Gastroesophageal sphincter (tissue), 4 donors: ENCODE measurements at regions not wholly inside any gene's neighbourhood (a gene's known extent, or its start where the extent isn't known, plus 50 kb on each side); places are given as distances from the start of the nearest gene placed in this dataset.

Source experiments
- ATAC-seq: fragments of 150-250 bp; one replicate; pipeline ENCODE4 v1.9.1; 2016; ENCODE audit warnings: mild to moderate bottlenecking, moderate library complexity
- H3K27ac ChIP-seq, 4 donors: fragments of 200-600 bp; sonication (generic) in 3 of 4; 1 replicate in 3 of 4; 2 replicates in 1 of 4; pipeline ENCODE4 v1.5.1; 2016 to 2019
- H3K27me3 ChIP-seq: fragments of 200-600 bp; sonication (generic); one replicate; pipeline ENCODE4 v1.5.1; 2019
- H3K36me3 ChIP-seq, 2 donors: fragments of 200-600 bp; sonication (generic); one replicate each; pipeline ENCODE4 v1.5.1; 2019; ENCODE audit warnings: control low read depth in 1 of 2
- H3K4me1 ChIP-seq, 3 donors: fragments of 200-600 bp; sonication (generic); 1 replicate in 2 of 3; 2 replicates in 1 of 3; pipeline ENCODE4 v1.5.1; 2016 to 2019; ENCODE audit warnings: control low read depth in 2 of 3
- H3K4me3 ChIP-seq, 2 donors: fragments of 200-600 bp; sonication (generic); one replicate each; pipeline ENCODE4 v1.5.1; 2019; ENCODE audit warnings: mild to moderate bottlenecking in 1 of 2, moderate library complexity in 1 of 2
- H3K9me3 ChIP-seq, 3 donors: fragments of 200-600 bp; sonication (generic); one replicate each; pipeline ENCODE4 v1.5.1; 2017 to 2019; ENCODE audit warnings: control low read depth in 2 of 3
- EP300 ChIP-seq: sonication (generic); formaldehyde crosslinking; IDR thresholded peaks from one replicate; pipeline ENCODE4 v1.6.1; 2017; ENCODE audit warnings: antibody characterized with exemption, mild to moderate bottlenecking
- POLR2A ChIP-seq, 2 donors: fragments of 450-650 bp; IDR thresholded peaks; one replicate each; pipeline ENCODE4 v1.6.1; 2017; ENCODE audit warnings: antibody characterized with exemption in 2 of 2, mild to moderate bottlenecking in 2 of 2, moderate library complexity in 1 of 2
- POLR2AphosphoS5 ChIP-seq: sonication (generic); formaldehyde crosslinking; IDR thresholded peaks from one replicate; pipeline ENCODE4 v1.6.1; 2017; ENCODE audit warnings: antibody characterized with exemption
- WGBS, 2 donors: methylation state at CpG; one replicate each; pipeline ENCODE4 v1.1.5; 2018; ENCODE audit warnings: low coverage in 1 of 2; 5-methylcytosine and 5-hydroxymethylcytosine counted together
- TF ChIP-seq, protein P1 (sequence below), 4 experiments: fragments of 200-600 bp in 2 of 4; fragments of 450-650 bp in 2 of 4; sonication (generic) in 1 of 4; IDR thresholded peaks; one replicate each; pipeline ENCODE4 v1.5.1; 2017 to 2019; ENCODE audit warnings: antibody characterized with exemption in 4 of 4, mild to moderate bottlenecking in 2 of 4, moderate library complexity in 2 of 4

- Histone ChIP-seq H3K27ac (no peak overlapping the region), H3K4me3 (no peak overlapping the region), H3K4me1 (no peaks in the 10 kb centered on the region), H3K36me3 (no peaks in the 10 kb centered on the region), H3K27me3 (no peaks in the 10 kb centered on the region), H3K9me3 (no peaks in the 10 kb centered on the region)
- 69 to 76% methylated on average over 1 of the region's 1 CpG for WGBS, 2 donors
- TF ChIP-seq, protein P1, sequence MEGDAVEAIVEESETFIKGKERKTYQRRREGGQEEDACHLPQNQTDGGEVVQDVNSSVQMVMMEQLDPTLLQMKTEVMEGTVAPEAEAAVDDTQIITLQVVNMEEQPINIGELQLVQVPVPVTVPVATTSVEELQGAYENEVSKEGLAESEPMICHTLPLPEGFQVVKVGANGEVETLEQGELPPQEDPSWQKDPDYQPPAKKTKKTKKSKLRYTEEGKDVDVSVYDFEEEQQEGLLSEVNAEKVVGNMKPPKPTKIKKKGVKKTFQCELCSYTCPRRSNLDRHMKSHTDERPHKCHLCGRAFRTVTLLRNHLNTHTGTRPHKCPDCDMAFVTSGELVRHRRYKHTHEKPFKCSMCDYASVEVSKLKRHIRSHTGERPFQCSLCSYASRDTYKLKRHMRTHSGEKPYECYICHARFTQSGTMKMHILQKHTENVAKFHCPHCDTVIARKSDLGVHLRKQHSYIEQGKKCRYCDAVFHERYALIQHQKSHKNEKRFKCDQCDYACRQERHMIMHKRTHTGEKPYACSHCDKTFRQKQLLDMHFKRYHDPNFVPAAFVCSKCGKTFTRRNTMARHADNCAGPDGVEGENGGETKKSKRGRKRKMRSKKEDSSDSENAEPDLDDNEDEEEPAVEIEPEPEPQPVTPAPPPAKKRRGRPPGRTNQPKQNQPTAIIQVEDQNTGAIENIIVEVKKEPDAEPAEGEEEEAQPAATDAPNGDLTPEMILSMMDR (IDR thresholded peaks at IDR 0.05), result no peak
- TF ChIP-seq EP300, result no peak
- no peak for TF ChIP-seq POLR2AphosphoS5
- TF ChIP-seq POLR2A (IDR thresholded peaks at IDR 0.05), result no peak
- ATAC-seq, result no peak
These were observed 63.5 kb upstream of the TENM3 start for GRCh38 chr4:182179751-182180150.

DNA sequence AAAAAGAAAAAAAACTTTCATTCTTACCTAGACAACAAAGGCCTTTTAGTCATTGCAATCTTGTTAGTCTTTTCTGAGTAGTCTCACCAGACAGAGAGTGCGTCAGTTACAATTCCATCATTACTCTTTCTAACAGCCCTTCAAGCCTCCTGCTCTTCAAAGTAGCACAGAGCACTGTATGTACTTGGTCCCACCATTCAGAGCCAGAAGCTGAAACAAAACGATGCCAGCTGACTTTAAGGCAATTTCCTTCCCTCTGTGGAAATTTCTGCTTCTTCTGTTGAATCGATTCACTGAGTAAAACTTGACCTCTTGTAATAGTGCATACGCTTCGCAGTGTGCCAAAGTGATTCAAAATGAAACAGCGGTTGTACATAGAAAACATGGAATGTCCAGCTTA lies 57.7 kb upstream of the TENM3 start:
- Histone ChIP-seq H3K9me3 (no peaks in the 10 kb centered on the region), H3K36me3 (no peaks in the 10 kb centered on the region), H3K4me3 (no peak overlapping the region), H3K27ac (no peak overlapping the region), H3K4me1 (peaks cover 0 to 14% (median 0%) of the 10 kb centered on the region in 3 donors), H3K27me3 (no peaks in the 10 kb centered on the region)
- no peak for TF ChIP-seq POLR2AphosphoS5
- no peak for TF ChIP-seq POLR2A (IDR thresholded peaks at IDR 0.05)
- no peak for ATAC-seq
- WGBS, 2 donors, result 53 to 80% methylated on average over 6 of the region's 6 CpGs

DNA sequence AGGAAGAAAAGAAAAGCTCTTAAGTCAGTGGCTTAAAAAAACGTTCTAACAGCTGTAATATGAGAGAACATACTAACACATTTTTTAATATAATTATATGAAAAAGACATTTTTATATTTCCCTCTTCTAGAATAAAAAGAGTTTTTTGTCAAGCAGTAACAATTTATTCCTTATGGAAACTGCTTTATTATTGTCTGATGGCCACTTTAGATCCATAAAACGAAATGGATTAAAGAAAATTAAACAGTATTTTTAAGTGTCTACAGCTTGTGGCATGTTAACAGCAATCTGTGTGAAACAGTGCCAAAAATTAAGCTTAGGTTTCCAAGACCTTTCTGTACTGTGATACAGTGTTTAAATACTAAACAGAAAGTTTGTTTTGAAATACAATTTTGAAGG lies 55.5 kb upstream of the TENM3 start:
- Histone ChIP-seq H3K4me1 (peaks cover 0 to 14% (median 0%) of the 10 kb centered on the region in 3 donors), H3K36me3 (no peaks in the 10 kb centered on the region), H3K27ac (no peak overlapping the region), H3K9me3 (no peaks in the 10 kb centered on the region), H3K27me3 (no peaks in the 10 kb centered on the region), H3K4me3 (no peak overlapping the region)
- no peak for ATAC-seq
- WGBS, 2 donors, result 0 to 11% methylated on average over 2 of the region's 2 CpGs
- TF ChIP-seq POLR2AphosphoS5, result no peak
- TF ChIP-seq EP300, result no peak

DNA sequence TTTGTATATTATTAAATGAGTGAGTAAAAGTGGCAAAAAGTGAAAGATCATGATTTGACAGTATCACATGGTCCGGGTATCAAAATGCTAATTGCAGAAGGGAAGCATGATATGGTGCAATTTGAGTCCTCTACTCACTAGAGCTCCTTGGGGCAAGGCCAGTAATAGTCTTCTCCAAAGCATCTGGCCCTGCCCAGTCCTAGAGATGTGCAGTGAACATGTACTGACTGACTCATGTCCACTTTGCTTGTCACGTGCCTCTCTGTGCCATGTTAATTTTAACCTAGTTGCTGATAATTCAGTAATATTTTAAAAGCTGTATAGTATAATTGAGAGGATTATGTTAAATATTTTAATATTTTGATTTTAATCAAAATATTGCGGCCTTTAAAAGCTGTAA lies 54.6 kb upstream of the TENM3 start:
- Histone ChIP-seq H3K27ac (no peak overlapping the region), H3K27me3 (no peaks in the 10 kb centered on the region), H3K4me3 (no peak overlapping the region), H3K4me1 (peaks cover 0 to 14% (median 0%) of the 10 kb centered on the region in 3 donors), H3K9me3 (no peaks in the 10 kb centered on the region), H3K36me3 (no peaks in the 10 kb centered on the region)
- 86 to 91% methylated on average over 3 of the region's 3 CpGs for WGBS, 2 donors
- peak; percentile 62 for ATAC-seq
- TF ChIP-seq POLR2AphosphoS5, result no peak
- TF ChIP-seq EP300, result no peak
- no peak for TF ChIP-seq POLR2A (IDR thresholded peaks at IDR 0.05)
- TF ChIP-seq, protein P1 (IDR thresholded peaks at IDR 0.05), result no peak

GRCh38 chr4:182189103-182189878 lies 53.9 kb upstream of the TENM3 start:
- no peaks in the 10 kb centered on the region for H3K9me3 ChIP-seq
- no peak overlapping the region for H3K27ac ChIP-seq
- H3K27me3 ChIP-seq, result no peaks in the 10 kb centered on the region
- TF ChIP-seq POLR2A (IDR thresholded peaks at IDR 0.05), result no peak
- TF ChIP-seq, protein P1 (IDR thresholded peaks at IDR 0.05), result no peak
- no peak for TF ChIP-seq POLR2AphosphoS5
- no peak for TF ChIP-seq EP300
- no peaks in the 10 kb centered on the region for H3K36me3 ChIP-seq
- ATAC-seq, result no peak
- peaks cover 0 to 14% (median 0%) of the 10 kb centered on the region in 3 donors for H3K4me1 ChIP-seq
- 76 to 96% methylated on average over 4 to 7 of the region's 8 CpGs for WGBS, 2 donors
- no peak overlapping the region for H3K4me3 ChIP-seq

DNA sequence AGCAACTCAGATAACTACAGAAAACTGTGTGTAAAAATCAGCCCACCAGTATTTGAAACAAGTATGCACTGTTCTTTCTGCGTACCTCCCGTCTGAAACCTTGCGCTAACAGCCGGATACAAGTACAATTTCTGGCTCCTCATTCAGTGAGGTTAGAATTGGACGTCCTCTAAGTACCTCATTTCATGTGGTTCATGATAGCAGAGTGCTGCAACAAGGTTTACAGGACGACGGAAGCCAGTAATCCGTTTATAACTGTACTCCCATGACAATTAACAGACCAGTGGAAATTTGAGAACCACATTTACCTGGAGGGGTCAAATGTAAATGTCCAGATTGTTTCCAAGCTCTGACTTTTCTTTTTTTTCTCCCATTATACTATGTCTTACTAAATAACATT lies 52.9 kb upstream of the TENM3 start:
- Histone ChIP-seq H3K4me3 (no peak overlapping the region), H3K27me3 (no peaks in the 10 kb centered on the region), H3K36me3 (no peaks in the 10 kb centered on the region), H3K4me1 (peaks cover 0 to 14% (median 0%) of the 10 kb centered on the region in 3 donors), H3K27ac (no peak overlapping the region), H3K9me3 (no peaks in the 10 kb centered on the region)
- ATAC-seq, result no peak
- WGBS, 2 donors, result 65 to 67% methylated on average over 4 to 8 of the region's 8 CpGs
- TF ChIP-seq EP300, result no peak
- TF ChIP-seq, protein P1 (IDR thresholded peaks at IDR 0.05), result no peak
- TF ChIP-seq POLR2A (IDR thresholded peaks at IDR 0.05), result no peak
- TF ChIP-seq POLR2AphosphoS5, result no peak
